GM12878 (cell line): ENCODE measurements at regions not wholly inside any gene's neighbourhood (a gene's known extent, or its start where the extent isn't known, plus 50 kb on each side); places are given as distances from the start of the nearest gene placed in this dataset.

Experiments
- BRCA1 ChIP-seq: IDR thresholded peaks from 2 replicates; pipeline ENCODE4 v1.6.1; 2011; ENCODE audit warnings: low read depth, low read length, improper control_type of control experiment
- CEBPB ChIP-seq, 2 experiments: fragments of 150-350 bp in 1 of 2; IDR thresholded peaks; 2 replicates each; pipeline ENCODE4 v1.6.1; 2012 to 2014; ENCODE audit warnings: low read depth in 2 of 2, low read length in 2 of 2, borderline replicate concordance in 1 of 2, inconsistent platforms in 1 of 2
- FOXM1 ChIP-seq: IDR thresholded peaks from 2 replicates; pipeline ENCODE4 v1.6.1; 2012; ENCODE audit warnings: low read depth, mild to moderate bottlenecking, inconsistent platforms, low read length, moderate library complexity
- HDAC6 ChIP-seq: fragments of 200-600 bp; sonication (generic); IDR thresholded peaks from one replicate; pipeline ENCODE4 v1.8.0; 2017; ENCODE audit warnings: antibody characterized with exemption; ENCODE audit not compliant: unreplicated experiment
- JUND ChIP-seq: IDR thresholded peaks from 2 replicates; pipeline ENCODE4 v1.6.1; 2012; ENCODE audit warnings: low read depth, mild to moderate bottlenecking, low read length, improper control_type of control experiment, moderate library complexity
- MTA2 ChIP-seq: fragments of 450-650 bp; IDR thresholded peaks from 2 replicates; pipeline ENCODE4 v1.6.1; 2016; ENCODE audit warnings: low read depth, mild to moderate bottlenecking, moderate library complexity
- MYC ChIP-seq: IDR thresholded peaks from 2 replicates; pipeline ENCODE4 v1.6.1; 2011; ENCODE audit warnings: mild to moderate bottlenecking, low read length, moderate library complexity, inconsistent platforms; ENCODE audit not compliant: insufficient read depth, insufficient replicate concordance, insufficient read length, severe bottlenecking
- SMARCA5 ChIP-seq: fragments of 450-650 bp; IDR thresholded peaks from 2 replicates; pipeline ENCODE4 v1.6.1; 2017; ENCODE audit warnings: mild to moderate bottlenecking
- TF ChIP-seq, protein P1 (sequence below): fragments of 450-650 bp; IDR thresholded peaks from 2 replicates; pipeline ENCODE4 v1.6.1; 2017; ENCODE audit warnings: mild to moderate bottlenecking
- TF ChIP-seq, protein P2 (sequence below): fragments of 450-650 bp; IDR thresholded peaks from 2 replicates; pipeline ENCODE4 v1.6.1; 2017; ENCODE audit warnings: mild to moderate bottlenecking, low read depth, inconsistent platforms; ENCODE audit not compliant: poor library complexity, severe bottlenecking
- TF ChIP-seq, protein P3 (sequence below): IDR thresholded peaks from 2 replicates; pipeline ENCODE4 v1.6.1; 2012; ENCODE audit warnings: low read length, inconsistent platforms

DNA sequence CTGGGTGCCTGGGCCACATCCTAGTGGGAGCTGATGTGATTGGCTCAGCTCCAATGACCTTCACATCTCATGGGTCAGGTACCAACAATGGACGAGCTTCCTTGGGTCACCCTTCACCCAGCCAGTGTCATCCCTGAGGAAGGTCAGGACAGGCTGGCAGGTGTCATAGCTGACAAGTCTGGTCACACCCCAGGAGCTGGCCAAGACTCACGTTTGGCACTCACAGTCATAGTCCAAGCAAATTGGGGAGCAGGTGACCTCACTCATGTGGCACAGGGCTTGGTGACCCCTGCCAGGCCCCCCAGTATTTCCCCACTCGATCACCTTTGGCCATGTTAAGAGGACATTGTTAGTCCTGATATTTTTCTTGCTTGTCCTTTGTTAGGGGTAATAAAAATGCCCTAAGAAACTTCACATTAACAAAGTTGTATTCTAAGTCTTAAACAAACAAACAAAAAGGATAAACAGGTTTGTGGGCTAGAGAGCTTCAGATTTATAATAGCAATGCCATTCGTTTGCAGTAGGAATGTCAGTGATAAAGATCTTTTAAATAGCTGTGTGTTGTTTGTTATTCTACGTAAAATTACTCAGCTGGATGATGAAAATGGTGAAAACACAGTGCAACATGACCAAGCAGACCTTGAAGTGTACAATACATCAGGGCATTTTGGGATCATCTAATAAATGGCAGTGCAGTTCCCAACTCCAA, 79.5 kb upstream of the POMGNT2 start (continued):
- TF ChIP-seq, protein P1, sequence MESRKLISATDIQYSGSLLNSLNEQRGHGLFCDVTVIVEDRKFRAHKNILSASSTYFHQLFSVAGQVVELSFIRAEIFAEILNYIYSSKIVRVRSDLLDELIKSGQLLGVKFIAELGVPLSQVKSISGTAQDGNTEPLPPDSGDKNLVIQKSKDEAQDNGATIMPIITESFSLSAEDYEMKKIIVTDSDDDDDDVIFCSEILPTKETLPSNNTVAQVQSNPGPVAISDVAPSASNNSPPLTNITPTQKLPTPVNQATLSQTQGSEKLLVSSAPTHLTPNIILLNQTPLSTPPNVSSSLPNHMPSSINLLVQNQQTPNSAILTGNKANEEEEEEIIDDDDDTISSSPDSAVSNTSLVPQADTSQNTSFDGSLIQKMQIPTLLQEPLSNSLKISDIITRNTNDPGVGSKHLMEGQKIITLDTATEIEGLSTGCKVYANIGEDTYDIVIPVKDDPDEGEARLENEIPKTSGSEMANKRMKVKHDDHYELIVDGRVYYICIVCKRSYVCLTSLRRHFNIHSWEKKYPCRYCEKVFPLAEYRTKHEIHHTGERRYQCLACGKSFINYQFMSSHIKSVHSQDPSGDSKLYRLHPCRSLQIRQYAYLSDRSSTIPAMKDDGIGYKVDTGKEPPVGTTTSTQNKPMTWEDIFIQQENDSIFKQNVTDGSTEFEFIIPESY = no peak
- TF ChIP-seq MTA2 = no peak
- no peak for TF ChIP-seq BRCA1
- TF ChIP-seq JUND = no peak
- TF ChIP-seq MYC = no peak
- TF ChIP-seq CEBPB (IDR thresholded peaks at IDR 0.05; ENCODE audit: borderline replicate concordance in 1 of 2, low read depth in 2 of 2, low read length in 2 of 2) = no peak
- TF ChIP-seq FOXM1 = no peak
- TF ChIP-seq, protein P2, sequence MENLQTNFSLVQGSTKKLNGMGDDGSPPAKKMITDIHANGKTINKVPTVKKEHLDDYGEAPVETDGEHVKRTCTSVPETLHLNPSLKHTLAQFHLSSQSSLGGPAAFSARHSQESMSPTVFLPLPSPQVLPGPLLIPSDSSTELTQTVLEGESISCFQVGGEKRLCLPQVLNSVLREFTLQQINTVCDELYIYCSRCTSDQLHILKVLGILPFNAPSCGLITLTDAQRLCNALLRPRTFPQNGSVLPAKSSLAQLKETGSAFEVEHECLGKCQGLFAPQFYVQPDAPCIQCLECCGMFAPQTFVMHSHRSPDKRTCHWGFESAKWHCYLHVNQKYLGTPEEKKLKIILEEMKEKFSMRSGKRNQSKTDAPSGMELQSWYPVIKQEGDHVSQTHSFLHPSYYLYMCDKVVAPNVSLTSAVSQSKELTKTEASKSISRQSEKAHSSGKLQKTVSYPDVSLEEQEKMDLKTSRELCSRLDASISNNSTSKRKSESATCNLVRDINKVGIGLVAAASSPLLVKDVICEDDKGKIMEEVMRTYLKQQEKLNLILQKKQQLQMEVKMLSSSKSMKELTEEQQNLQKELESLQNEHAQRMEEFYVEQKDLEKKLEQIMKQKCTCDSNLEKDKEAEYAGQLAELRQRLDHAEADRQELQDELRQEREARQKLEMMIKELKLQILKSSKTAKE = no peak
- TF ChIP-seq HDAC6 = no peak
- TF ChIP-seq, protein P3, sequence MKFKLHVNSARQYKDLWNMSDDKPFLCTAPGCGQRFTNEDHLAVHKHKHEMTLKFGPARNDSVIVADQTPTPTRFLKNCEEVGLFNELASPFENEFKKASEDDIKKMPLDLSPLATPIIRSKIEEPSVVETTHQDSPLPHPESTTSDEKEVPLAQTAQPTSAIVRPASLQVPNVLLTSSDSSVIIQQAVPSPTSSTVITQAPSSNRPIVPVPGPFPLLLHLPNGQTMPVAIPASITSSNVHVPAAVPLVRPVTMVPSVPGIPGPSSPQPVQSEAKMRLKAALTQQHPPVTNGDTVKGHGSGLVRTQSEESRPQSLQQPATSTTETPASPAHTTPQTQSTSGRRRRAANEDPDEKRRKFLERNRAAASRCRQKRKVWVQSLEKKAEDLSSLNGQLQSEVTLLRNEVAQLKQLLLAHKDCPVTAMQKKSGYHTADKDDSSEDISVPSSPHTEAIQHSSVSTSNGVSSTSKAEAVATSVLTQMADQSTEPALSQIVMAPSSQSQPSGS = no peak
- no peak for TF ChIP-seq SMARCA5
- TF ChIP-seq, all 136 proteins: peak for 0
